ENCODE measurements at regions not wholly inside any gene's neighbourhood (a gene's known extent, or its start where the extent isn't known, plus 50 kb on each side); places are given as distances from the start of the nearest gene placed in this dataset.

DNA sequence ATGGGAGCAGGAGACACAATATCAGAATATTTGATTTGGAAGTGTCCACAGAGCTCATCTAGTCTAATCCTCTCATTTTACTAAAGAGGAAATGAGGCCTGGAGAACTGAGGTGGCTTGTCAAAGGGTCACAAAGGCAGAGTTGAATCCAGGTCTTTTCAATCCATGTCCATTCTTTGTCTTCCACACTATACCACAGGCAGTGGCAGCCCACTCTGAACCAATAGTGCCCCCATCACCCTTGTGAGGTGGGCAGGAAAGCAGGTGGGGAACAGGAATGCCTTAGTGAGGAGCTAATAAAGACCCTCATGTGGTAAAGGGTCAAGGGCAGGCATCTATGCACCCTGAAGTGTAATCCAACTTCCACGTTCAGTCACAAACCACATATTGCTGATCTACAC, 134.8 kb upstream of the EGLN3 start:
- TF ChIP-seq SUZ12 (IDR thresholded peaks at IDR 0.05; ENCODE audit: extremely low read depth, insufficient read depth, insufficient read length) = no peak
- TF ChIP-seq YY1 (IDR thresholded peaks at IDR 0.05; ENCODE audit: insufficient read depth, insufficient read length) = no peak

Data from NT2/D1 (cell line).